Activated CD8-positive, alpha-beta memory T cell treated with anti-CD3 and anti-CD28 coated beads for 4 hours (primary cell): ENCODE measurements at regions not wholly inside any gene's neighbourhood (a gene's known extent, or its start where the extent isn't known, plus 50 kb on each side); places are given as distances from the start of the nearest gene placed in this dataset.
"Not testable (repeated sequence)": the region's sequence is repeated elsewhere in the genome, so short reads cannot be mapped to it uniquely, and the experiment has no call there.

Experiments used
- DNase-seq, 2 donors: peaks; one replicate each; pipeline ENCODE4 v3.0.0-alpha.2; 2020; ENCODE audit warnings: low read depth in 2 of 2

- DNase-seq, result no peak
Observed at GRCh38 chr10:83516788-83517187, 622.5 kb upstream of the GHITM start.

GRCh38 chr10:83517456-83517855, 621.9 kb upstream of the GHITM start:
- no peak for DNase-seq

GRCh38 chr10:83518779-83519178, 620.5 kb upstream of the GHITM start:
- no peak for DNase-seq

- DNase-seq, result not testable (repeated sequence)
Observed at GRCh38 chr10:83520386-83520785, 618.9 kb upstream of the GHITM start.

GRCh38 chr10:83522456-83522855, 616.9 kb upstream of the GHITM start:
- no peak for DNase-seq

GRCh38 chr10:83522881-83523386, 616.4 kb upstream of the GHITM start:
- DNase-seq, result no peak

GRCh38 chr10:83527934-83528333, 611.4 kb upstream of the GHITM start:
- DNase-seq, result no peak

GRCh38 chr10:83533290-83533689, 606.0 kb upstream of the GHITM start:
- DNase-seq, result no peak

- DNase-seq, result no peak
Observed at GRCh38 chr10:83536426-83536825, 602.9 kb upstream of the GHITM start.

GRCh38 chr10:83538047-83538446, 601.3 kb upstream of the GHITM start:
- no peak for DNase-seq

- DNase-seq, result no peak
Observed at GRCh38 chr10:83539528-83540308, 599.6 kb upstream of the GHITM start.

GRCh38 chr10:83541046-83541445, 598.3 kb upstream of the GHITM start:
- DNase-seq, result no peak

- no peak for DNase-seq
Observed at GRCh38 chr10:83542774-83543411, 596.4 kb upstream of the GHITM start.

GRCh38 chr10:83543691-83544462, 595.4 kb upstream of the GHITM start:
- no peak for DNase-seq

GRCh38 chr10:83545901-83546391, 593.4 kb upstream of the GHITM start:
- no peak for DNase-seq

GRCh38 chr10:83551190-83551589, 588.1 kb upstream of the GHITM start:
- not testable (repeated sequence) for DNase-seq

GRCh38 chr10:83553366-83553765, 585.9 kb upstream of the GHITM start:
- no peak for DNase-seq

- no peak for DNase-seq
Observed at GRCh38 chr10:83555264-83555663, 584.0 kb upstream of the GHITM start.

- no peak for DNase-seq
Observed at GRCh38 chr10:83562381-83562780, 576.9 kb upstream of the GHITM start.

- no peak for DNase-seq
Observed at GRCh38 chr10:83564889-83565588, 574.3 kb upstream of the GHITM start.

GRCh38 chr10:83572036-83572435, 567.3 kb upstream of the GHITM start:
- no peak for DNase-seq

GRCh38 chr10:83574770-83575169, 564.5 kb upstream of the GHITM start:
- DNase-seq, result no peak
